Suprapubic skin (tissue), 4 donors: ENCODE measurements at regions not wholly inside any gene's neighbourhood (a gene's known extent, or its start where the extent isn't known, plus 50 kb on each side); places are given as distances from the start of the nearest gene placed in this dataset.

Experiments used
- DNase-seq, 2 donors: peaks; one replicate each; pipeline ENCODE4 v3.0.0-alpha.2; 2019; ENCODE audit warnings: low spot score in 2 of 2
- H3K27ac ChIP-seq: fragments of 200-600 bp; sonication (generic); one replicate; pipeline ENCODE4 v1.5.1; 2019
- H3K27me3 ChIP-seq: fragments of 200-600 bp; sonication (generic); one replicate; pipeline ENCODE4 v1.5.1; 2019
- H3K36me3 ChIP-seq: fragments of 200-600 bp; sonication (generic); one replicate; pipeline ENCODE4 v1.5.1; 2019
- H3K4me1 ChIP-seq: fragments of 200-600 bp; sonication (generic); one replicate; pipeline ENCODE4 v1.5.1; 2019
- H3K4me3 ChIP-seq: fragments of 200-600 bp; sonication (generic); one replicate; pipeline ENCODE4 v1.5.1; 2019; ENCODE audit warnings: mild to moderate bottlenecking
- H3K9me3 ChIP-seq: fragments of 200-600 bp; sonication (generic); one replicate; pipeline ENCODE4 v1.5.1; 2019
- EP300 ChIP-seq: sonication (generic); formaldehyde crosslinking; IDR thresholded peaks from one replicate; pipeline ENCODE4 v1.6.1; 2017; ENCODE audit warnings: antibody characterized with exemption
- POLR2A ChIP-seq, 2 donors: fragments of 450-650 bp; IDR thresholded peaks; one replicate each; pipeline ENCODE4 v1.6.1; 2017; ENCODE audit warnings: antibody characterized with exemption in 2 of 2, mild to moderate bottlenecking in 2 of 2, moderate library complexity in 2 of 2
- POLR2AphosphoS5 ChIP-seq, 3 donors: sonication (generic); formaldehyde crosslinking; IDR thresholded peaks; one replicate each; pipeline ENCODE4 v1.6.1; 2017; ENCODE audit warnings: antibody characterized with exemption in 3 of 3
- WGBS: methylation state at CpG from one replicate; pipeline ENCODE4 v1.1.5; 2018; 5-methylcytosine and 5-hydroxymethylcytosine counted together
- TF ChIP-seq, protein P1 (sequence below), 2 donors: fragments of 200-600 bp in 1 of 2; fragments of 450-650 bp in 1 of 2; sonication (generic) in 1 of 2; IDR thresholded peaks; one replicate each; pipeline ENCODE4 v1.5.1; 2016 to 2019; ENCODE audit warnings: antibody characterized with exemption in 2 of 2, mild to moderate bottlenecking in 1 of 2, moderate library complexity in 1 of 2

DNA sequence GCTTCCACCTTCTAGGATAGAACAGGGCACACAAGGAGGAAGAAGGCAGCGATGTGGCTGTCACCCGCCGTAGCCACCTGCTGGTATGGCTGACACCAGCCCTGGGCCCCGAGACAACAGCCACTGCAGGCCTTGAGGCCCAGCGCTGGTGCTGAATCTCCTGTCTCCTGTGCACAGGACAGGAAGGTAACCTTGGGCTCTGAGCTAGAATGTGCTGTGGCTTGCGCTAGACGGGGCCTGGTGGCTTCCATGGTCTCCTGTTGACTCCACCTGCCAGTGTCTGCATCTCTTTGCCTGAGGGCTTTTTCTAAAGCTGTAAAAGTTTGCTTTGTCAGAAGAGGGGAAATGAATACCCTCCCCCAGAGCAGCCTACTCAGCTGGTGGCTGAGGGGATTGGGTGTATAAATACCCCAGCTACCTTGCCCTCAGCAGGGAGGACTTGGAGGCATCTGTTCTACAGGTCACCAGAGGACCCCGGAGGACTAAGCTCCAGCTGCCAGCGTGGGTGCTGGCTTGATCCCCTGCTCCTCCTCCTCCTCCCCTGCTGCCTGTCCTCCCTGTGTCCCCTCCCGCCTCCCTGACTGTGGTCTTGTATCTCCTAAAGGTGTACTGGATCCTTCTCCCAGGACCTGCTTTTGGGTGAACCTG, 76.1 kb upstream of the SDK2 start:
- peaks cover 8% of the 10 kb centered on the region for H3K4me1 ChIP-seq
- H3K36me3 ChIP-seq, result no peaks in the 10 kb centered on the region
- peaks cover 32% of the 10 kb centered on the region for H3K27me3 ChIP-seq
- no peak for DNase-seq
- WGBS, result 95% methylated on average over 8 of the region's 10 CpGs
- H3K27ac ChIP-seq, result no peak overlapping the region
- H3K4me3 ChIP-seq, result no peak overlapping the region
- TF ChIP-seq EP300 (no peak), POLR2AphosphoS5 (IDR thresholded peaks at IDR 0.05) (no peak), POLR2A (IDR thresholded peaks at IDR 0.05) (no peak)
- TF ChIP-seq, protein P1, sequence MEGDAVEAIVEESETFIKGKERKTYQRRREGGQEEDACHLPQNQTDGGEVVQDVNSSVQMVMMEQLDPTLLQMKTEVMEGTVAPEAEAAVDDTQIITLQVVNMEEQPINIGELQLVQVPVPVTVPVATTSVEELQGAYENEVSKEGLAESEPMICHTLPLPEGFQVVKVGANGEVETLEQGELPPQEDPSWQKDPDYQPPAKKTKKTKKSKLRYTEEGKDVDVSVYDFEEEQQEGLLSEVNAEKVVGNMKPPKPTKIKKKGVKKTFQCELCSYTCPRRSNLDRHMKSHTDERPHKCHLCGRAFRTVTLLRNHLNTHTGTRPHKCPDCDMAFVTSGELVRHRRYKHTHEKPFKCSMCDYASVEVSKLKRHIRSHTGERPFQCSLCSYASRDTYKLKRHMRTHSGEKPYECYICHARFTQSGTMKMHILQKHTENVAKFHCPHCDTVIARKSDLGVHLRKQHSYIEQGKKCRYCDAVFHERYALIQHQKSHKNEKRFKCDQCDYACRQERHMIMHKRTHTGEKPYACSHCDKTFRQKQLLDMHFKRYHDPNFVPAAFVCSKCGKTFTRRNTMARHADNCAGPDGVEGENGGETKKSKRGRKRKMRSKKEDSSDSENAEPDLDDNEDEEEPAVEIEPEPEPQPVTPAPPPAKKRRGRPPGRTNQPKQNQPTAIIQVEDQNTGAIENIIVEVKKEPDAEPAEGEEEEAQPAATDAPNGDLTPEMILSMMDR (IDR thresholded peaks at IDR 0.05), result no peak
- no peaks in the 10 kb centered on the region for H3K9me3 ChIP-seq

DNA sequence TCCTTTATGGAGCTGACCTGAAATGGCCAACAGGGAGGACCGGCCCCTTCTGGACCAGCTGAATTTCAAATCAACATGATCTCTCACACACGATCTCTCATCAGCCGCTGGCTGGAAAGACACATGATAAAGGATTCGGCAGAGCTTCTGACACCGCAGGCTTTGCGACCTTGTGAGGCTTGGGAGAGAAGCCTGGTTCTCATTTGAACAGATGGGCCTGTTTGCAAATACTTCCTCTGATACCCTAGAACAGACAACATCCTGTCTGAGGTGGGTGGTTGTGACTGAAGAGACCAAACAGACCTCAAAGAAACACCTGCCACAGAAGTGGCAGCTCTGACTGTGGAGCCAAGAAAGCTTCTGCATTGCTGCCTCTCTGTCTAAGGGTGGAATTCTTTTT, 77.9 kb upstream of the SDK2 start:
- Histone ChIP-seq H3K4me1 (peaks cover 8% of the 10 kb centered on the region), H3K27ac (no peak overlapping the region), H3K27me3 (peaks cover 21% of the 10 kb centered on the region), H3K4me3 (no peak overlapping the region), H3K9me3 (no peaks in the 10 kb centered on the region), H3K36me3 (no peaks in the 10 kb centered on the region)
- WGBS, result 90% methylated on average over 4 of the region's 6 CpGs
- no peak for DNase-seq
- TF ChIP-seq EP300, result no peak
- no peak for TF ChIP-seq POLR2AphosphoS5 (IDR thresholded peaks at IDR 0.05)
- TF ChIP-seq, protein P1 (IDR thresholded peaks at IDR 0.05), result no peak
- TF ChIP-seq POLR2A (IDR thresholded peaks at IDR 0.05), result no peak

DNA sequence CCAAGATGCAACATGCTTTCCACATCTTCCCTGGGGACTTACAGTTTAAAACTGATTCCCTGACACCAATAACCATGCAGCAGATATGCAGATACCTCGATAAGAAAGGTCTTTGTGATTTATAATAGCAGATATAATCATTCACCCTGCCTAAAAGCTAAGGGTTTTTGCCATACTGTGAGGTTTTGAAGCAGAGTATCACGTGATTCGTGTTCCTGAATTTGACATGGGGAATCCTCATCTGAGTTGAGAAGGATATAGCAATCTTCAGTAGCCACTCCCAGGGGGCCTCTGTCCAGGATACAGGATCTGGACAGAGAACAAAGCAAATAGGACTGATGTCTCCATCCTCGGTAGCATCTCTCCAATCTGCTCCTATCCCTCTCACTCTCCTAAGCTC, 79.1 kb upstream of the SDK2 start:
- WGBS, result 78% methylated on average over 4 of the region's 4 CpGs
- H3K36me3 ChIP-seq, result no peaks in the 10 kb centered on the region
- H3K27me3 ChIP-seq, result peaks cover 29% of the 10 kb centered on the region
- no peak for TF ChIP-seq EP300
- no peak for TF ChIP-seq POLR2A (IDR thresholded peaks at IDR 0.05)
- TF ChIP-seq, protein P1 (IDR thresholded peaks at IDR 0.05), result no peak
- TF ChIP-seq POLR2AphosphoS5 (IDR thresholded peaks at IDR 0.05), result no peak
- no peak overlapping the region for H3K4me3 ChIP-seq
- peaks cover 8% of the 10 kb centered on the region for H3K4me1 ChIP-seq
- H3K9me3 ChIP-seq, result no peaks in the 10 kb centered on the region
- no peak for DNase-seq
- no peak overlapping the region for H3K27ac ChIP-seq

DNA sequence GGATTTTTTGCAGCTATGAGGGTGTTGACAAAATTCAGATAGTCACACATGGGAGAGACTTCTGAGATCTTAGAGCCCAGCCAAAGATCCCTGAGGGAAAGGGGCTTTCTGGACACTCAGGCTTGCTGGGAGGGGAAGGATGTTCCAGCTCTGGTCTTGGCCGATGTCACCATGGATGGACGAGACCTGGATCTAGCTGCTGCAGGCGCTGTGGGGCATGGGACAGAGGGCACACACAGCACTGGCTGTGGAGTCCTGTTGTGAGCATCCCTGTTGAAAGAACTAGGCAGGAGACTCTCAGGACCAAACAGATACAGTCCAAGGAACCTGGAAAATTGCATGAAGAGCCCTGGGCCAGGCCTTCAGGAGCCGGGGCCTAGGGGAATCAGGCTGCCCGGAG, 80.1 kb upstream of the SDK2 start:
- no peaks in the 10 kb centered on the region for H3K9me3 ChIP-seq
- DNase-seq, result no peak
- H3K27me3 ChIP-seq, result peaks cover 27% of the 10 kb centered on the region
- no peak overlapping the region for H3K27ac ChIP-seq
- no peak overlapping the region for H3K4me3 ChIP-seq
- TF ChIP-seq POLR2AphosphoS5 (IDR thresholded peaks at IDR 0.05) (no peak), EP300 (no peak)
- peaks cover 4% of the 10 kb centered on the region for H3K4me1 ChIP-seq
- 98% methylated on average over 4 of the region's 5 CpGs for WGBS
- no peaks in the 10 kb centered on the region for H3K36me3 ChIP-seq

DNA sequence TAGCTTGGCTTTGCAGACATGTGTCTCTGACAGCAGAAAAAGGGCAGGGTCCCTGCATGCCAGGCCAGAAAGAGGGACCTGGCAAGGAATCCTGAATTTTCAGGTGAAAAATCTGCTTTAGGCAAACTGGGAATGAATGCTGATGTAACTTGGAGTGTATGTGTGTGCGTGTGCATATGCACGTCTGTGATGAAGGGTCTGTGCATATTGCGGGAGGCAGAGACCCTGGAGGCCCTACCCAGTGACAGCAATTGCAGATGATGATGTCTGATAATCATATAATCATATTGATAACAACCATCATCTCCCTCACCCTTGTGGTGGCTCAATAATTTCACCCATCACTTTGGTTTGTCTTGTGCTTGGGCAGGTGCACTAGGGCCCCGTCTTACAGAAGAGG, 80.7 kb upstream of the SDK2 start:
- no peaks in the 10 kb centered on the region for H3K9me3 ChIP-seq
- H3K4me3 ChIP-seq, result no peak overlapping the region
- peaks cover 24% of the 10 kb centered on the region for H3K27me3 ChIP-seq
- WGBS, result 93% methylated on average over 4 of the region's 4 CpGs
- no peak for TF ChIP-seq POLR2A (IDR thresholded peaks at IDR 0.05)
- TF ChIP-seq, protein P1 (IDR thresholded peaks at IDR 0.05), result no peak
- no peak for TF ChIP-seq EP300
- H3K36me3 ChIP-seq, result no peaks in the 10 kb centered on the region
- no peaks in the 10 kb centered on the region for H3K4me1 ChIP-seq
- DNase-seq, result no peak
- H3K27ac ChIP-seq, result no peak overlapping the region
